SU-DHL-6 (cell line): ENCODE measurements at regions not wholly inside any gene's neighbourhood (a gene's known extent, or its start where the extent isn't known, plus 50 kb on each side); places are given as distances from the start of the nearest gene placed in this dataset.

ENCODE experiments used
- H2AFZ ChIP-seq: fragments of 200-600 bp; sonication (generic); 2 replicates; pipeline ENCODE4 v1.6.1; 2014; ENCODE audit warnings: low read depth, mild to moderate bottlenecking, moderate library complexity, mixed read lengths, antibody characterized with exemption, low read length; ENCODE audit not compliant: severe bottlenecking
- H3F3A ChIP-seq: fragments of 200-600 bp; shearing (Covaris generic); 2 replicates; pipeline ENCODE4 v1.6.0; 2016; ENCODE audit warnings: antibody characterized with exemption, mild to moderate bottlenecking; ENCODE audit not compliant: insufficient read depth
- H3K27ac ChIP-seq: fragments of 200-600 bp; sonication (generic); 2 replicates; pipeline ENCODE4 v1.5.1; 2016; ENCODE audit warnings: low read depth, mild to moderate bottlenecking, low read length, moderate library complexity, mixed read lengths
- H3K27me3 ChIP-seq: fragments of 200-600 bp; sonication (generic), shearing (Covaris generic); 2 replicates; pipeline ENCODE4 v1.6.0; 2014; ENCODE audit warnings: mild to moderate bottlenecking, low read length
- H3K36me3 ChIP-seq: fragments of 200-600 bp; sonication (generic); 2 replicates; pipeline ENCODE4 v1.6.1; 2014; ENCODE audit warnings: mild to moderate bottlenecking, low read length, mixed read lengths
- H3K4me2 ChIP-seq: fragments of 300-600, 200-600 bp; shearing (Covaris generic), sonication (generic); 2 replicates; pipeline ENCODE4 v1.6.0; 2014; ENCODE audit warnings: low read length, low read depth, mild to moderate bottlenecking; ENCODE audit not compliant: poor library complexity, severe bottlenecking
- H3K4me3 ChIP-seq: fragments of 200-600 bp; sonication (generic); 2 replicates; pipeline ENCODE4 v1.5.1; 2014; ENCODE audit warnings: antibody characterized with exemption, low read length, mild to moderate bottlenecking, mixed read lengths; ENCODE audit not compliant: insufficient read depth, poor library complexity, severe bottlenecking
- H3K79me2 ChIP-seq: fragments of 200-600 bp; sonication (generic); 2 replicates; pipeline ENCODE4 v1.6.1; 2014; ENCODE audit warnings: mild to moderate bottlenecking, low read length, moderate library complexity; ENCODE audit not compliant: insufficient read depth
- H3K9ac ChIP-seq: fragments of 200-600 bp; sonication (generic); 2 replicates; pipeline ENCODE4 v1.7.0; 2014; ENCODE audit warnings: mild to moderate bottlenecking, low read length
- H3K9me2 ChIP-seq: fragments of 200-600 bp; sonication (generic); replicated peaks from 2 replicates; pipeline ENCODE4 v1.6.1; 2014; ENCODE audit warnings: low read length; ENCODE audit not compliant: insufficient read depth
- H3K9me3 ChIP-seq: fragments of 200-600 bp; sonication (generic); 2 replicates; pipeline ENCODE4 v1.6.1; 2014; ENCODE audit warnings: low read length, mixed read lengths; ENCODE audit not compliant: insufficient read depth
- H4K20me1 ChIP-seq: fragments of 200-600 bp; sonication (generic); 2 replicates; pipeline ENCODE4 v1.6.1; 2014; ENCODE audit warnings: low read depth, mild to moderate bottlenecking, antibody characterized with exemption, low read length, moderate library complexity, mixed read lengths
- EZH2phosphoT487 ChIP-seq: fragments of 200-600 bp; sonication (generic), shearing (Covaris generic); conservative IDR thresholded peaks from 2 replicates; pipeline ENCODE4 v1.6.1; 2018; ENCODE audit warnings: mild to moderate bottlenecking, antibody characterized with exemption, low read length, moderate library complexity, mixed read lengths
- TF ChIP-seq, protein P1 (sequence below): fragments of 200-600 bp; sonication (generic); IDR thresholded peaks from one replicate; pipeline ENCODE4 v1.5.1; 2017; ENCODE audit warnings: antibody characterized with exemption, mild to moderate bottlenecking, low read length, moderate library complexity; ENCODE audit not compliant: insufficient read depth, poor library complexity, severe bottlenecking

DNA sequence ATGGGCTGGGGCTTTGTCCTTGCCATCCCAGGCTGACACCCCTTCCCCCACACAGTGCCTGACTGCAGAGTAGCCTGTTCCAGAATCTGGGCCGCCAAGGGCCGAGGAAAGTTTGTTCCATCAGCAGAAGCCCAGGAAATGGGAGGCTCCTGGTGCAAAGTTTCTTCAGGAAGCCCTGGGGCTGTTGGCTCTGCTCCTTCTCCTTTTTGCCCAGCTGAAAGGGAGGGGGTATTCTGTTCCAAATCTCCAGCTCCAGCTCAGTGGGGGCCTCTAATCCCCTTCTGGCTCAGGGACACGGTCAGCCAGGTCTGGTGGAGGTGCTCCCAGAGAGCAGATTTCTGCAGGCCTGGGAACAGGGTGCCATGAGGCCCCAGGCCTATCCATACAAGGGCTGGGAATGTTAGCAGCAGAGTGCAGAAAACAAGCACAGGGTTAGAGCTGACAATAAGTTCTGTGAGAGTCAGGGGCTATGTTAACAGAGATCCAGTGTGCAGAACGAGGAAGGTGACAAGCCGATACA, 399.5 kb downstream of the RPS24 start:
- Histone ChIP-seq H3K4me3 (no peak overlapping the region), H3K9ac (no peak overlapping the region), H3K79me2 (no peaks in the 10 kb centered on the region), H2AFZ (no peak overlapping the region), H3K9me2 (no peaks in the 10 kb centered on the region), H3K27me3 (no peaks in the 10 kb centered on the region), H3K27ac (no peak overlapping the region), H4K20me1 (no peaks in the 10 kb centered on the region), H3K9me3 (no peaks in the 10 kb centered on the region), H3K4me2 (no peak overlapping the region), H3F3A (no peaks in the 10 kb centered on the region), H3K36me3 (no peaks in the 10 kb centered on the region)
- TF ChIP-seq EZH2phosphoT487 = no peak
- TF ChIP-seq, protein P1, sequence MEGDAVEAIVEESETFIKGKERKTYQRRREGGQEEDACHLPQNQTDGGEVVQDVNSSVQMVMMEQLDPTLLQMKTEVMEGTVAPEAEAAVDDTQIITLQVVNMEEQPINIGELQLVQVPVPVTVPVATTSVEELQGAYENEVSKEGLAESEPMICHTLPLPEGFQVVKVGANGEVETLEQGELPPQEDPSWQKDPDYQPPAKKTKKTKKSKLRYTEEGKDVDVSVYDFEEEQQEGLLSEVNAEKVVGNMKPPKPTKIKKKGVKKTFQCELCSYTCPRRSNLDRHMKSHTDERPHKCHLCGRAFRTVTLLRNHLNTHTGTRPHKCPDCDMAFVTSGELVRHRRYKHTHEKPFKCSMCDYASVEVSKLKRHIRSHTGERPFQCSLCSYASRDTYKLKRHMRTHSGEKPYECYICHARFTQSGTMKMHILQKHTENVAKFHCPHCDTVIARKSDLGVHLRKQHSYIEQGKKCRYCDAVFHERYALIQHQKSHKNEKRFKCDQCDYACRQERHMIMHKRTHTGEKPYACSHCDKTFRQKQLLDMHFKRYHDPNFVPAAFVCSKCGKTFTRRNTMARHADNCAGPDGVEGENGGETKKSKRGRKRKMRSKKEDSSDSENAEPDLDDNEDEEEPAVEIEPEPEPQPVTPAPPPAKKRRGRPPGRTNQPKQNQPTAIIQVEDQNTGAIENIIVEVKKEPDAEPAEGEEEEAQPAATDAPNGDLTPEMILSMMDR = no peak

DNA sequence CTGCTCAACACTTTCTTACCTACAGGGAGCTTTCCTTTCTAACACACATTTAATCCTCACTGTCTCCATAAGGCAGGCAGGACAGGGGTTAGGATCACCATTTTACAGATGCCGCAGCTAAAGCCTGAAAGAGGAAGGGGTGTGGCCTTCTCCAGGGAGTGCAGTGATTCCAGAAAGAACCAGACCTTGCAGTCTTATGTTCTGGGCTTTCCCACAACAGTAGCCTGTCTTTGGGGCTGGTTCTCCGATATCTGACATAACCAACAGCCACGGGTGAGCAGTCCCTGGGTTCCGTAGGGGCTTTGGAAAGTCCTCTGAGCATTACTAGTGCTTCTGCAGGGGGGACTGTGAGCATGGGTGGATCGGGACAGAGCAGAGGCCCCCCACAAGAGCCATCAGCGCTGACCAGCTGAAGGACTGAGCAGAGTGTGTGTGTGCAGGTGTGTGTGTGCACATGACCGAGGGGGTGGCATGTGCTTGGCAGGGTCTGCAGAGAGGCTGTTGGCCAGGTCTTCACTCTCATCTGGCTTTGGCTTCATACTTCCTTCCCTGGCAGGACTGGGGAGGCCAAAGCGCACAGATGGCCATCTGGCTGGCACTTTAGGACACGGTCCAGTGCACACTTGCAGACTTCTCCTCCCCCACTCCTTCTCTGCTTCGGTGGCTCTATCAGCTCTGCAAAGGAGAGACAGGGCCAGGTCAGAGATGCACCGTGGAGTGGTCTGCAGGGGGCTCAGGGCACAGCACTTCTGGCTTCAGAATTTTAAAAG, 400.3 kb downstream of the RPS24 start:
- Histone ChIP-seq H3K9me3 (no peaks in the 10 kb centered on the region), H3K79me2 (no peaks in the 10 kb centered on the region), H3K4me3 (no peak overlapping the region), H3K36me3 (no peaks in the 10 kb centered on the region), H3K27me3 (no peaks in the 10 kb centered on the region), H3K9me2 (no peaks in the 10 kb centered on the region), H2AFZ (no peak overlapping the region), H3K27ac (no peak overlapping the region), H3F3A (no peaks in the 10 kb centered on the region), H3K9ac (no peak overlapping the region), H4K20me1 (no peaks in the 10 kb centered on the region), H3K4me2 (no peak overlapping the region)
- no peak for TF ChIP-seq EZH2phosphoT487
- TF ChIP-seq, protein P1 = no peak

GRCh38 chr10:78434886-78435285, 401.2 kb downstream of the RPS24 start:
- TF ChIP-seq, protein P1 = no peak
- TF ChIP-seq EZH2phosphoT487 = no peak

More at GRCh38 chr10:78434886-78435285, 401.2 kb downstream of the RPS24 start:
- H3K4me2 ChIP-seq = no peak overlapping the region
- no peaks in the 10 kb centered on the region for H3K27me3 ChIP-seq
- H2AFZ ChIP-seq = no peak overlapping the region
- H3K9ac ChIP-seq = no peak overlapping the region
- no peaks in the 10 kb centered on the region for H3F3A ChIP-seq
- H3K27ac ChIP-seq = no peak overlapping the region
- no peaks in the 10 kb centered on the region for H3K9me2 ChIP-seq
- no peaks in the 10 kb centered on the region for H3K9me3 ChIP-seq
- H3K79me2 ChIP-seq = no peaks in the 10 kb centered on the region
- H3K36me3 ChIP-seq = no peaks in the 10 kb centered on the region
- H4K20me1 ChIP-seq = no peaks in the 10 kb centered on the region
- no peak overlapping the region for H3K4me3 ChIP-seq
